SK-N-SH (cell line): ENCODE measurements at regions not wholly inside any gene's neighbourhood (a gene's known extent, or its start where the extent isn't known, plus 50 kb on each side); places are given as distances from the start of the nearest gene placed in this dataset.

Experiments used
- TF ChIP-seq, protein P1 (sequence below): IDR thresholded peaks from 2 replicates; pipeline ENCODE4 v1.6.1; 2012; ENCODE audit warnings: mild to moderate bottlenecking, low read depth, low read length, moderate library complexity
- TF ChIP-seq, protein P2 (sequence below): fragments of 150-350 bp; IDR thresholded peaks from 2 replicates; pipeline ENCODE4 v1.6.1; 2017; ENCODE audit warnings: antibody characterized with exemption, low read length, low read depth, borderline replicate concordance

DNA sequence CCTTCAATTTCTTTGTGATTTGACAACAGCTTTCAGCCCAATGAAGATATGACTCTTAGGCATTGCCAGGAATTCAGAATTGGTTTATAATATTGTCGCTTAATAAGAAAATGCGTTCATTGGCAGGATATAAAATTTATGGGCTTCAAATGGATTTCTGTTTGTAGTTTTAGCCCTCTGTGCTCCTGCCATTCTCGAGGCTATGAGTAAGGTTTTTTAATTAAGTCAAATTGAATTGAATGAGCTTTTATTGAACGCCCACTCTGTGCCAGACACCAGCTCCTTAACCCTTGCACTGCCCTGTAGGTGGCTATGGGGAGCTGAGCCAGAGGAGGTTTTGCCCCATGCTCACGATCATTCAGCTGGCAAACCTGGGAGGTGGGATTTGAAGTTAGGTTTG, 115.1 kb downstream of the SLC25A47 start:
- TF ChIP-seq, protein P1, sequence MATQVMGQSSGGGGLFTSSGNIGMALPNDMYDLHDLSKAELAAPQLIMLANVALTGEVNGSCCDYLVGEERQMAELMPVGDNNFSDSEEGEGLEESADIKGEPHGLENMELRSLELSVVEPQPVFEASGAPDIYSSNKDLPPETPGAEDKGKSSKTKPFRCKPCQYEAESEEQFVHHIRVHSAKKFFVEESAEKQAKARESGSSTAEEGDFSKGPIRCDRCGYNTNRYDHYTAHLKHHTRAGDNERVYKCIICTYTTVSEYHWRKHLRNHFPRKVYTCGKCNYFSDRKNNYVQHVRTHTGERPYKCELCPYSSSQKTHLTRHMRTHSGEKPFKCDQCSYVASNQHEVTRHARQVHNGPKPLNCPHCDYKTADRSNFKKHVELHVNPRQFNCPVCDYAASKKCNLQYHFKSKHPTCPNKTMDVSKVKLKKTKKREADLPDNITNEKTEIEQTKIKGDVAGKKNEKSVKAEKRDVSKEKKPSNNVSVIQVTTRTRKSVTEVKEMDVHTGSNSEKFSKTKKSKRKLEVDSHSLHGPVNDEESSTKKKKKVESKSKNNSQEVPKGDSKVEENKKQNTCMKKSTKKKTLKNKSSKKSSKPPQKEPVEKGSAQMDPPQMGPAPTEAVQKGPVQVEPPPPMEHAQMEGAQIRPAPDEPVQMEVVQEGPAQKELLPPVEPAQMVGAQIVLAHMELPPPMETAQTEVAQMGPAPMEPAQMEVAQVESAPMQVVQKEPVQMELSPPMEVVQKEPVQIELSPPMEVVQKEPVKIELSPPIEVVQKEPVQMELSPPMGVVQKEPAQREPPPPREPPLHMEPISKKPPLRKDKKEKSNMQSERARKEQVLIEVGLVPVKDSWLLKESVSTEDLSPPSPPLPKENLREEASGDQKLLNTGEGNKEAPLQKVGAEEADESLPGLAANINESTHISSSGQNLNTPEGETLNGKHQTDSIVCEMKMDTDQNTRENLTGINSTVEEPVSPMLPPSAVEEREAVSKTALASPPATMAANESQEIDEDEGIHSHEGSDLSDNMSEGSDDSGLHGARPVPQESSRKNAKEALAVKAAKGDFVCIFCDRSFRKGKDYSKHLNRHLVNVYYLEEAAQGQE: no peak
- TF ChIP-seq, protein P2, sequence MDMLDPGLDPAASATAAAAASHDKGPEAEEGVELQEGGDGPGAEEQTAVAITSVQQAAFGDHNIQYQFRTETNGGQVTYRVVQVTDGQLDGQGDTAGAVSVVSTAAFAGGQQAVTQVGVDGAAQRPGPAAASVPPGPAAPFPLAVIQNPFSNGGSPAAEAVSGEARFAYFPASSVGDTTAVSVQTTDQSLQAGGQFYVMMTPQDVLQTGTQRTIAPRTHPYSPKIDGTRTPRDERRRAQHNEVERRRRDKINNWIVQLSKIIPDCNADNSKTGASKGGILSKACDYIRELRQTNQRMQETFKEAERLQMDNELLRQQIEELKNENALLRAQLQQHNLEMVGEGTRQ: no peak
